EH (cell line): ENCODE measurements at regions not wholly inside any gene's neighbourhood (a gene's known extent, or its start where the extent isn't known, plus 50 kb on each side); places are given as distances from the start of the nearest gene placed in this dataset.
A peak's percentile ranks its signal among the peaks of the same experiment; 100 is the strongest.
"Not testable (repeated sequence)": the region's sequence is repeated elsewhere in the genome, so short reads cannot be mapped to it uniquely, and the experiment has no call there.

Experiments
- DNase-seq: peaks from one replicate; pipeline ENCODE4 v3.0.0-alpha.2; 2015; ENCODE audit warnings: low read depth

DNA sequence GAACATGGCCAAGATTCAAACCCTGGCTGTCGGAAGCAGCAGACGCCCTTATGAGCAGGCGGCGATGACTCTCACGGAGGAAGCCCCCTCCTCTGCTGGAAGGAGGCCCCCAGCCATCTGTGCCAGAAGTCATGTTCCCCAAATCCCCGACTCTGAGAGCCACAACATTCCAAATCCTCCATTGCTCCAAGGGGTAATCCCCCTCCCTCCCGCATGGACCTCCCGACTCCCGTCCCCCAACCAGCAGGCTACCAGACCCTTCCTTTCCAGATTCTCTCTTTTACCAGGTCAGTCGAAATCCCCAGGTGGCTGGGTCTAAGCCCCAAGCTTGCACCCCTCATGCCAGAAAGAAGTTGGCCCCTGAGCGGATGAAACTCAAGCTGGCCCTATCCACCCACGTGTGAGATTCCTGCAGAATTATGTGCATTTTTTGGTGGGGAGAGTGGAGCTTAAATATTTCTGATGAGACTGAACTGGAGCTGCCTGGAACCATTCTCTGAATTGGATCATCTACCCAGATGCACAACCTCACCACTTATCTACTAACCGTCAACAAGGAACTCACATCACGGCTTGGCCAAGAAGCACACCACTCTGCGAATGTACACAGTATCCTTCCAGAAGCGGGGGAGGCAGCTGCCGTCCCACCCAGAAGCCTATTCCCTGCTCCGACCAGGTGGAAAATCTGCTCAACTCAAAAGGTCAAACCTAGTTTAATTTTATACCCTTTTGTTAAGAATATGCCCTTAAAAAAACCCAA, 283.5 kb downstream of the C16orf95 start:
- no peak for DNase-seq

DNA sequence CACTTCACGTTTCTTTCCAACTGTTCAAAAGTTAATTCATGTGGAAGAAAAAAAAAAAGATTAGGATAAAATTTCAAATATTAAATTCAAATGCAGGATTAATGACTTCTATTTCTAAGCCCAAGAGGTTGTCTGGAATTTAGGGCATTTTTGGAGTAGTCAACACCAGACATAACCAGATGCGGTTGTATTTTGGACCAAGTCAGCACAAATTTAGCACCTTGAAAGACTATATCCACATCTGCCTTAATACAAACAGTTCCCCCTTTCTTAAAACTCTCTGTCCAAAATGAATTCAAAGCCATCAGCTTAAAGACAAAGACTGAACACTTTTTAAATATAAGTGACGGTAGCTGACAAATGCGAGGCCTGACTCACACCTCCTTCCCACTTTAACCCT, 282.9 kb downstream of the C16orf95 start:
- DNase-seq = no peak

DNA sequence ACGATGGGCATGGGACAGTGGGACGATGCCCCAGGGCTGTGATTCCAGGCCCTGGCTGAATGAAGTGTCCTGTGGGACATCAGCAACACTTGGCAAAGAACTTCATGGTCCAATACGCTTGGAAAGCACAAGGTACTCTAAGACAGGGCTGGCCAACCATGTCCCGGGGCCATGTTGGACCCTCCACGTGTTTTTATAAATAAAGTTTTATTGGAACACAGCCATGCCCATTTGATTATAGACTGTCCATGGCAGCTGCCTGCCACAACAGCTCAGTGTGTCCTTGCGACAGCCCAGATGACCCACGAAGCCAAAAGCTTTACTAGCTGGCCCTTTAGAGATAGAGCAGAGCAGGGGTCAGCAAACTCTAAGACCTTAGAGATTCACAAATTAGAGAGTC, 282.1 kb downstream of the C16orf95 start:
- no peak for DNase-seq

DNA sequence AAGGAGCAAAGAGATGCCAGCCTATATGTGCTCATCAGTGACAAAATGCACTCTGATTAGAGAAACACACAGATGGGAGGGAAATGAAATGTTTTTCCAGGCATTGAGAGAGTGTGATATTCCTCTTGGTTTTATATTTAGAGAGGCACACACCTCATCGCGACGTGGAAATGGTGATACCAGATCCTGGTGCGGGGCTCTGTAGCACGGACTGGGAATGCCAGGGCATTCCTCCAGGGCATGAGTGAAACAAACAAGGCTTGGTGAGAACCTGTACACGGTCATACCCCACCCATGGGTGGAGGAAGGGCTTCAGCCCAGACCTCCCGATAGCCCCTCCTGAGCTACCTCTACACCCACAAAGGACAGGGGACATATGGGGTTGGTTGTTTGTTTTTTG, 280.2 kb downstream of the C16orf95 start:
- no peak for DNase-seq

DNA sequence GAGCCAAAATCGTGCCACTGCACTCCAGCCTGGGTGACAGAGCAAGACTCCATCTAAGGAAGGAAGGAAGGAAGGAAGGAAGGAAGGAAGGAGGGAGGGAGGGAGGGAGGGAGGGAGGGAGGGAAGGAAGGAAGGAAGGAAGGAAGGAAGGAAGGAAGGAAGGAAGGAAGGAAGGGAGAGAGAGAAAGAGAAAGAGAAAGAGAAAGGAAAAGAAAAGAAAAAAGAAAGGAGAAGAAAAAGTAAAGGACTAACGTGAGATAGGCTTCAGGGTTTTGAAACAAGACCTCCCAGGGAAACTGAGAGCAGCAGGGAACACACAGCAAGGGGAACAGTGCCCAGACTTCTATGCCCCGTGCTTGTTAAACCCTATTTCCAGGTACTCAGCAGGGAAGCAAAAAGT, 278.7 kb downstream of the C16orf95 start:
- DNase-seq = not testable (repeated sequence)

DNA sequence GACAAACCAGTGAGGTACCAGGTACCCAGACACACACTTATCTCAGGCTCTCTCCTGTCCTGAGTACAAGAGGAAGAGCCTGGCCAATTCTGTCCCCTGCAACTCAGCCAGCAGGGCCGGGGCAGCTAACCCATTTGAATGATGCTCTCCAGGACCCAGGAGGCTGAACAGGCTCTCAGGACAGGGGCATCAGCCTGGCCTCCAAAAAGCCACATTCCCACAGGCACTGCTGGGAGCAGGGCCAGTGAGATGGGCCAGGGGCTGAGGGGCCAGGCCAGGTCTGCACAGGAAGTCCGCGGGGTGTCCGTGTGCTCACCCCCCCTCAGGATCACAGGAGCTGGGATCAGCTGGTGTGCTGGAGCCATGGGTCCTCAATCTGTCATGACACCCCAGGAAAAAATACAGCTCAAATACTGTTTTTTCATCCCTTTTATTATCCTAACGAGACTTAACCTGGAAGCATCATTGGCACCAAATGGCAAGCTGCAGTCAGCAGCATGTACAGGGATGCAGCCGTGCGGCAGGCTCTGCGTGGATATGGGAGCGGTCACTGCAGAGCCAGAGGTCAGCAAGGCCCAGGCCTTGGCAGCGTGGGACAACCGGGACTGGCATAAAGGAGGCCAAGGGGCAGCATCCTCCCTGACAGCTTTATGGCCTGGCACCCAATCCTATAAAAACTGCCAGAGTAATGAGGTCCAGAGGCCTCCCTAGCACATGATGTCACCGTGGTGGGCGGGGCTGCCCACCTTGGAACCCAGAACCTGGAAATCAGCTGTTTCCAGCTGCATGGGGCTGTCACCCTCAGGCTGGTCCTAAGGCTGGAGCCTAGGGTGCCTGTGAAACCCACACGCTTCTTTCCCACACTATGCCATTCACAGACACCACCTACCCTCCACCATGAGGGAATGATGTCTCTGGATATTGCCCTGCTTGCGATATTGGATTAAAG, 276.7 kb downstream of the C16orf95 start:
- DNase-seq = no peak

DNA sequence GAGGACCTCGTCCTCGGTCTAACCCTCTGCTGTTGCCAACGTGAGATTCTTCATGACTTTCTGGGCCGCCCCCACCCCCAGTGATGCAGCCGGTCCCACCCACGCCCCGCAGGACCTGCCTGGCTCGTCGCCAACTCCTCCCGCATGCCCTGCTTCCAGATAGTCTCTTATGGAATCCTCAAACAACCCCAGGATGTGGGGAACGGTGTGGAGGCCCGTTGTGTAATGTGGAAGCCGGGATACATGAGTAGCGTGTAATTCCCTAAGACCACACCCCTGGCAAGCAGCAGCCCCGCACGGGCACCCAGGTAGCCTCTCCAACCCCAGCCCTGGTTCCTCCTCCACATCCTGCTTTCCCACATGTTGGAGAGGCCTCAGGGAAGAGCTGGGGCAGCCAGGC, 275.9 kb downstream of the C16orf95 start:
- no peak for DNase-seq

DNA sequence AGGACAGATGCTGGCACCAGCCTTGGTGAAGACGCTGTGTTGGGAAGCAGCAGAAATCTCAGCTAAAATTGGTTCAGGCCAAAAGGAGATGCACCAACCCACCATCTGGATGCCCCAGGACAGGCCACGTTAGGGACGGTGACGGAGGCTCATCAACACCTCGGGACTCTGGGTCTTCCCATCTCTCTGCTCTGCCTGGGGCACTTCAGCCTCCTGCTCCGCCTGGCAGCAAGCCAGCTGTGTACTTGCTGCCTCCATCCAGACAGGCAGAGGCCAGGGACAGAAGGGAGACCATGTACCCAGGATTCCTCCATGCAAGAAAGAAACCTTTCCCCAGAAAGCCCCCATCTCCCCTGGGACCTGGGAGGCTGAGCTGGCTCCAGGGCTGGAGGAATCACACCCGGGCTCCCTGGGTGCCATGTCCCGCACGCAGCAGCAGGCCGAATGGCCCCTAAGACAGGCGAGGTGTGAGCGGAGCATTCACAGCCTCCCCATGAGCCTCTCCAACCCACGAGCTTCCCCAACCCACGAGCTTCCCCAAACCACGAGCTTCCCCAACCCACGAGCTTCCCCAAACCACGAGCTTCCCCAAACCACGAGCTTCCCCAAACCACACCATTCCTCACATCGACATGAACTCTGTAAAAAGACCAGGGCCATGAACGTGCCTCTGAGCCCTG, 274.5 kb downstream of the C16orf95 start:
- peak; percentile 13 for DNase-seq

DNA sequence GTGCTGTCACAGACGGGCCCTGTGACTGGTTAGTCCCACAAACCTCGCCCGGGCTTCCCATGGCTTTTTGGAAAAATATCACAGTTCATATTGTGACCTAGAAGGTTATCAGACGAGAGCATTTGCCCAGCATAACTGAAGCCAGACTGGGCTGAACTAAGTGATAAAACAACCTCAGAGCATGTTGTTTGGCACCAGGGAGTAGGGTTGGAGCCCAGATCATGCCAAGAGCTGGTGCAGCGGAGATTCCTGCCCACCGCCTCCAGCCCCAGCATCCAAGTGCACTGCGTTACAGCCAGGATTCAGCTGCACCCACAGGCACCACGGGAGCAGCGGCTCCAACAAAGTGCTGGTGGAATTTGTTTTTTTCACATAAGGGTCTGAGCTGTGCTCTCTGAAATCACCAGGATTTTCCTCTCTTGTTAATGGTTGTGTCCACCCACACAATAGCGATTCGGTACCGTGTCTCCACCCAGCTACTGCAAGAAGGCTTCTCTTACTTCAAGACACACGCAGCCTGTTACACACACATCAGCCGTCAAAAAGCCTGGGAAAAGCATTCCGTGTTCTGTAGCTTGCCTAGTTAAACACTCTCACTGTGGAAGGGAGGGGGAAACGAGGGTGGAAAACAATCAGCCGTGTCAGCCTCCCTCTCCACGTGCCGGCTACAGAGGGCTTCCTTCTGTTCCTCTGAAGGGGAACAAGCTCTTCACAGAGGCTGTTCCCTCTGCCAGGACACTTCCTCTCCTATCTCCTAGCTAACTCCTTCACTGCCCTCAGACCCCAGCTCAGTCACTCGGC, 273.8 kb downstream of the C16orf95 start:
- peak; percentile 15 for DNase-seq

DNA sequence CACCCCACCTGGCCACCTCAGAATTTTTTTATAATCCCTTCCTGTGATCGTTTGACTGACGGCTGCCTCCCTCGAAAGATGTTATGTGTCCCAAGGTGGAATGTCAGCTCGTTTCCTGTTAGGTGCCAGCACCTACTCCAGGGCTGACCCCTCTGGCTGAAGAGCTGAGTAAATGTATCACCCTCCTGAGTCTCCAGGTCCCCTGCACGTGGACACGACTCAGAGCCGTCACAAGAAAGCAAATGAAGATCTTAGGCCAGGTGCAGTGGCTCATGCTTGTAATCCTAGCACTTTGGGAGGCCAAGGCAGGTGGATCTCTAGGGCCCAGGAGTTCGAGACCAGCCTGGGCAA, 273.2 kb downstream of the C16orf95 start:
- no peak for DNase-seq

DNA sequence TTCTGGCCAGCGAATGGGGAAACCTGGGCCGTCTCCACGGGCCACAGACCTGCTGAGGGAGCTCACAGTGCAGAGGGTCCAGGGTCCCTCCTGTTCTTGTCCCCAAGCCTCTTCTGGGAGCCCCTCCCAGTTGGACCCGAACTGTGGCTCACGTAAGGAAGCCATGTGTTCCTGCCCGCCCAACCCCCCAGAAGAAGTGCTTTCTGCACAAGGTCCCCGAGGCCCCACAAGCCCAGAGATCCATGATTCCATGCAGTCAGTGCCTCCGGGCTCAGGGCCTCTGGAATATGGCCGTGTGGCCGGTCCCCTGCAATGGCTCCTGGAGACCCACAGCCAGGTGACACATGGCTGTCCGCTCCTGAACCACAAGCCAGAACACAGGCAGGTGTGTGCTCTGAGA, 272.4 kb downstream of the C16orf95 start:
- DNase-seq = no peak

DNA sequence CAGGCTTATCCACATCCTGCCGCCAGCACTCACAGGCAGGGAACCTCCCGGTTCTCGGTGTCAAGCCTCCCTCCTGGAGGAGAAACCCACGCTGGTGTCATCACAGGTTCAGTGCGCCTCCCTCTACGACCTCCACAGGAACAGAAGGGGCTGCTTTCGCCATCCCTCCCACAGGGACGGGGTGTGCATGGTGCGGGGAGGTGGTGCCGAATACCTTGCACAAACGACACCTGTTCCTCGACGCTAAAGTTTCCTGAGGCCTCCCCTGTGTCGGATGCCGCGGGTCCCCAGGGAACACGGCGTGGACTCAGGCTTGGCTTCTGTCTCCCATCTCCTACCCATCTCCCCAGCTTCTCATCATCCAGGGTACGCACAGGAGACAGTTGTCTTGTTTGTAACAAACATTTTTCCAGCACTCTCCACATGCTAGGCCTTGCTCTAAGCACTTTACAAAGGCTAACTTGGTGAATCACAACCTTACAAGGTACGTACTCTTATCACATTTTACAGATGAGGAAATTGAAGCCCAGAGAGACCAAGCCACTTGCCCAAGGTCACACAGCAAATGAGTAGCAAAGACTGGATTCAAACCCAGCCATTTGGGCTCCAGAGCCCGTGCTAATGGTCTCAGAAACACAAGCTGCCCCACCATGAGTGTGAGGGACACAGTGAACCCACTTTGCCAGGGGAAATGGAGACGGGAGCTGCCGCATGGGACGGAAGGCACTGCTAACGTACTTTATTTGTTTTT, 271.6 kb downstream of the C16orf95 start:
- no peak for DNase-seq

DNA sequence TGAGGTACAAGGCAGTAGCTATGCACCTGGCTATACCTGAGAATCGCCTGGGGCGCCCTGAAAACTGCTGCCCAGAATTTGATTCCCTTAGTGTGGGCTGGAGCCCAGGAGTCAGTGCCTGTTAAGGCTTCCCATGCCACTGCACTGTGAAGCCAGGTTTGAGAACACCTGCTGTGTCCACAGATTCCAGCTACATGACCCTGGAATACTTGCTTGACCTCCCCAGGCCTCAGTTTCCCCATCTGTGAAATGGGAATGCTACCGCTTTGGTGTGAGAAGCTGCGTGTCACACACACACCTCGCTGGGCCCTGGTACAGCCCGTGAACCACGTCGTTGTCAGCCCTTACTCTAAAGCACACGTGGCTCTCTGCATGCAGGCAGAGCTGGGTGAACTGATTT, 271.0 kb downstream of the C16orf95 start:
- no peak for DNase-seq

DNA sequence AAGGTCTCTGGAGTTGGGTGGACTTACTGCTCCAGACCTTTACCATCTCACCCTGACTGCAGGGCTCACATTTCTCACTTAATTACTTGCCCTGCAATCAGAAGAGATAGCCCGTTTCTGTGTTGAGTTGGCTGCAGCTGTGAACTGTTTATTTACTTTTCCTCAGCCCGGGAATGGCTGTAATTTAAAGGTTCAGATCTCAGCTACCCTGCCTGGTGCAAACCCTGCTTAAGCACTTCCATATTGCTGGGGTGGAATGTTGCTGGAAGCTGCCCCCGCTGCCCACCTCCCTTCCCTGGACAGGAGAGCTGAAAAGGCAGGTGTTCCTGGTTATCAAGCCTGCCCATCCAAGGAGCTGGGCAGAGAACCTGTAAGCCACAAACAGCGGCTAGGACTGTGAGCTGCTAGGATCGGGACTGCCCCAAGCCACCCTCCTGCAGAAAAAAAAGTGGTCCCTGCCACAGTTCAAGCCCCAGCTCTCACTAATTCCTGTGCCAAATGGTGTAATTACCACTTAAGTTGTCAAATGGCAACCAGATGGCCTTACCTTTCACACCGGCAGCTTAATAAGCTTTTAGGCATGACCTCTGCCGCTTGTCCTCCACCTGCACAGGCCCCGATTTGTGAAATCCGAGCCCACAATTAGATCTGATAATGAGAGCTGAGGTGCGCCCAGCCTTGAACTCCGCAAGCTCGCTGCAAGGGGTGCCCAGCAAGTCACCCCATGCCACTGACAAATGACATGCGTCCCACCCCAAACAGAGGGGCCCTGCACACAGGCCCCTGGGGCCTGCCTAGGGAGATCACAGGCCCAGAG, 269.8 kb downstream of the C16orf95 start:
- DNase-seq = peak; percentile 55

DNA sequence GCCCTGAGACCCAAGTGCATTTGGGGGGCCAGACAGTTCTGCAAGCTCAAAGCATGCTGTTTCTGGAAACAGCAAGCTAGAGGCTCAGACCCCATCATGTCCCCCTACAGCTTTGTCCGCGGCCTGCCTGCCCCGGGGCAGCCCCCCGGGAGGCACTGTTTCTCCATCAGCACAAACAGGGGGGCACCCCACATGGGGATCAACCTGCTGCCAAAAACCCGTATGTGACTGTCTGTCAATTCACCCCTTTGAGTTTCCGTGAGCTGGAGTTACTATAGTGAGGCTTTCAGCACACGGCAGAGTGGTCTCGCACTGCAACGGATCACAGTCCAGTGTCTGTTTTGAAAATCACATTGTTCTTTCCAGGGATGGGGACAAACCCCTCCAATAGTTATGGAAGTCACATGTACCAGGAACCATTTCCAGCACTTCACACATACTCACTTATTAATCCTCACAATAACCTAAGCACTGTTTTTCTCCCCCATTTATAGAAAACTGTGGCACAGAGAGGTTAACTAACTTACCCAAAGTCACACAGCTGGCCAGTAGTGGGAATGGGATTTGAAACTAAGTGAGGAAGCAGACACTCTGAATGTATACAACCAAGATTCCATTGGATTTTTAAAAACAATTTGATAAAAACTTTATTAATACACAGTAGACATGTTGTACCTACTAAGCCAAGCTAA, 269.0 kb downstream of the C16orf95 start:
- no peak for DNase-seq

DNA sequence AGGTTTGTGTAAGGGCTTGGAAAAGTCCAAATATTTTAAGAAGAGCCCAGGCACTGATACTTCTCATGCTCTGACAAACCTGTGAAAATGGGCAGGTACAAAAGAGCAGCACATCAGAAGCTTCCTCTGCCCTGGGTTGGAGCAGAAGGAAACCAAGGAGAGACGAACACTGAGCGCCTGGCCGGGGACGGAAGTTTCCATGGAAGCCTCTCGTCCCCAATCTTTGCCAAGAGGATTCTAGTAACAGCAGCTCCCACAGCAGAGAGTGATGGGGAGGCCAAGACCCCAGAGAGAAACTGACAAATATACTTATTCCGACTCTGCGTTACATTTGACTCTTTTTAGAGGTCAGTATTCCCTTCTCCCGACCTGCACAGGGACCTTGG, 268.5 kb downstream of the C16orf95 start:
- DNase-seq = no peak

DNA sequence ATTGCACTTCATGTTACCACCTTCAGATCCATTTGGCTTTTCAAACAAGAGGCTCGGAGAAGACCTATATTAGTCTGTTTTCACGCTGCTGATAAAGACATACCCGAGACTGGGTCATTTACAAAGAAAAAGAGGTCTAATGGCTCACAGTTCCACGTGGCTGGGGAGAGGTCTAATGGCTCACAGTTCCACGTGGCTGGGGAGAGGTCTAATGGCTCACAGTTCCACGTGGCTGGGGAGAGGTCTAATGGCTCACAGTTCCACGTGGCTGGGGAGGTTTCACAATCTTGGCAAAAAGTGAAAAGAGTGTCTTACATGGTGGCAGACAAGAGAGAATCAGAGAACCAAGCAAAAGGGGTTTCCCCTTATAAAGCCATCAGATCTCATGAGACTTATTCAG, 268.0 kb downstream of the C16orf95 start:
- DNase-seq = not testable (repeated sequence)

DNA sequence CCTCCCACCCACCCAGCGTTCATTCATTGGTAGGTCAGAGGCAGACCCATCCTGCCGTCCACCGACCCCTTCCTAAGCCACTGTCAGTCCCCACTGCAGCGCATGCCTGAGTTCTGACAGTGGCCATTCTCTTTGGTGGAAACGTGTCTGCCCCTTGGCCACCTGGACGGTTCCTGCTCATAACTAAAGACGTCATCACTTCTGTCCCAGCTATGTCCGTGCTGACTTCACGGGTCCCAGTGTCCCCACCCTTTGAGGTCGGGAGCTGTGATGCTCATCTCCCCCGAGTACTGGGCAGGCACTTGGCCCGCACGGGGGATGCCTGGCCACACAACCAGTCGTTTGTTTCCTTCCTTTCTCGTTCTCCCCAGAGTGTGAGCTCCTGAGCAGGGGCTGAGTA, 267.1 kb downstream of the C16orf95 start:
- no peak for DNase-seq

DNA sequence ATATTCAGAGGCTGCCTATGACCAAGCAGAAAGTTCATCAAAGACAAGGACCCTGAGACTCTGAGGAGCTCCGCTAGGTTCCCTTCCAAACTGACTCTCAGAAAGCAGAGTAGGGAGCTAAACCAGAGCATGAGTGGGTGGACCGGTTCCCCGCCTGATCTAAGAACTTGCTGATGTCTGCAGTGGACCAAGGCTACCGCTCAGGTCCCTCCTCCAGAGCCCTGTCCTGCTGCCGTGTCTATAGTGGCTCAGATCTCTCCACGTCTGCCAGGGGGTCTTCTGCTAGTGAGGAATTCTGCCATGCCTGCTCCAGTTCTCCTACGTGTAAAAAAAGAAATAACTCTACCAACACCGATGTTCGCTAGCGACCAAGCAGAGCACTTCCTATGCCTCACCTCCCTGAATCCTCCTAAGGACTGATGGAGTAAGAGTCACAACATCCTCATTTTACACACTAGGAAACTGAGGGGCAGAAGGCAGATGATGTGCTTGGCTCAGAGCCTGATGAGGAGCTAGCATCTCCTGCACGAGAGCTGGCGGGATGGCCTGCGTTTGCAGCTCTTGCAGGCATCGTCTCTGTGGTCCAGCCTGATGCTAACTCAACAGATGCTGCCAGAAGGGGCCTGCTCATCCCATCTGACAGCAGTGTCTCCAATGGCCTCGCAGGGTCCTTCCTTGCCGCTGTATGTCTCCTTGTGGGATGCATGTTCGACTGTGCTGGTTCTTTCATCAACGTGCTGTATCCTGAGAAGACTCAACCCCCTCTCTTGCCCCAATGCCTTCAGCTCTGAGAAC, 265.5 kb downstream of the C16orf95 start:
- DNase-seq = no peak
